ENCODE measurements at regions not wholly inside any gene's neighbourhood (a gene's known extent, or its start where the extent isn't known, plus 50 kb on each side); places are given as distances from the start of the nearest gene placed in this dataset.

DNA sequence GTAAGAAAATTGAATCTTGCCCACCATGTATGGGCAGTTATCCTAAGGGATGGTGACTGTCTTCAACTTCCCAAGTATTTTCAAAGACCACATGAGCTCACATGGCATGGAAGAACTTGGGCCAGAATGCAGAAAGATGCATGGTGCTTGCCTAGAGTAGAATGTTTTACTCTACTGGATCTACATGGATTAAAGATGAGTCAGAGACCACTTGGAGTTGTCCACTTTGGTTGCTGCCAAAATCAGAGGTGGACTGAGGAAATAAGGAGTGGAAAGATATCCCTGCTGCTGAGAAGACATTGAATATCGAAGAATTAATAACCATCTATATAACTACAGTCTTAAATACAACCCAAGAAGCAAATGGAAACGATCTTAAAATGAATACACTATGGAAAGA, 498.1 kb downstream of the NLGN4X start:
- TF ChIP-seq, protein P1, sequence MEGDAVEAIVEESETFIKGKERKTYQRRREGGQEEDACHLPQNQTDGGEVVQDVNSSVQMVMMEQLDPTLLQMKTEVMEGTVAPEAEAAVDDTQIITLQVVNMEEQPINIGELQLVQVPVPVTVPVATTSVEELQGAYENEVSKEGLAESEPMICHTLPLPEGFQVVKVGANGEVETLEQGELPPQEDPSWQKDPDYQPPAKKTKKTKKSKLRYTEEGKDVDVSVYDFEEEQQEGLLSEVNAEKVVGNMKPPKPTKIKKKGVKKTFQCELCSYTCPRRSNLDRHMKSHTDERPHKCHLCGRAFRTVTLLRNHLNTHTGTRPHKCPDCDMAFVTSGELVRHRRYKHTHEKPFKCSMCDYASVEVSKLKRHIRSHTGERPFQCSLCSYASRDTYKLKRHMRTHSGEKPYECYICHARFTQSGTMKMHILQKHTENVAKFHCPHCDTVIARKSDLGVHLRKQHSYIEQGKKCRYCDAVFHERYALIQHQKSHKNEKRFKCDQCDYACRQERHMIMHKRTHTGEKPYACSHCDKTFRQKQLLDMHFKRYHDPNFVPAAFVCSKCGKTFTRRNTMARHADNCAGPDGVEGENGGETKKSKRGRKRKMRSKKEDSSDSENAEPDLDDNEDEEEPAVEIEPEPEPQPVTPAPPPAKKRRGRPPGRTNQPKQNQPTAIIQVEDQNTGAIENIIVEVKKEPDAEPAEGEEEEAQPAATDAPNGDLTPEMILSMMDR (IDR thresholded peaks at IDR 0.05), result no peak
- Histone ChIP-seq H3K9me3 (peaks cover 2% of the 10 kb centered on the region), H3K36me3 (ENCODE audit: low read depth) (no peaks in the 10 kb centered on the region), H3K4me1 (ENCODE audit: low read depth) (no peaks in the 10 kb centered on the region), H3K4me3 (no peak overlapping the region)
- no peak for DNase-seq
- intact Hi-C loops (cut with DNase I, micrococcal nuclease), result no loop called here
- ATAC-seq, result no peak

DNA sequence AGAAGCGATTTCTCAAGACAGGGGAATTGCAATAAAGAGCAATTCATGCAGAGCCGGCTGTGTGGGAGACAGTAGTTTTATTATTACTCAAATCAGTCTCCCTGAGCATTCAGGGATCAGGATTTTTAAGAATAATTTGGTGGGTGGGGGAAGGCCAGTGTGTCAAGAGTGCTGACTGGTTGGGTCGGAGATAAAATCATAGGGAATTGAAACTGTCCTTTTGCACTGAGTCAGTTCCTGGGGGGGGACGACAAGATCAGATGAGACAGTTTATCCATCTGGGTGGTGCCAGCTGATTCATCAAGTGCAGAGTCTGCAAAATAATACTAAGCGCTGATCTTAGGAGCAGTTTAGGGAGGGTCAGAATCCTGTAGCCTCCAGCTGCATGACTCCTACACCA, 502.4 kb downstream of the NLGN4X start:
- ATAC-seq (no peak), DNase-seq (peak in 1 of 3 donors; percentile 3)
- Histone ChIP-seq H3K4me1 (ENCODE audit: low read depth) (no peaks in the 10 kb centered on the region), H3K4me3 (no peak overlapping the region), H3K9me3 (no peaks in the 10 kb centered on the region), H3K36me3 (ENCODE audit: low read depth) (no peaks in the 10 kb centered on the region)
- TF ChIP-seq, protein P1 (IDR thresholded peaks at IDR 0.05), result no peak
- intact Hi-C loops (cut with DNase I, micrococcal nuclease), result no loop called here

DNA sequence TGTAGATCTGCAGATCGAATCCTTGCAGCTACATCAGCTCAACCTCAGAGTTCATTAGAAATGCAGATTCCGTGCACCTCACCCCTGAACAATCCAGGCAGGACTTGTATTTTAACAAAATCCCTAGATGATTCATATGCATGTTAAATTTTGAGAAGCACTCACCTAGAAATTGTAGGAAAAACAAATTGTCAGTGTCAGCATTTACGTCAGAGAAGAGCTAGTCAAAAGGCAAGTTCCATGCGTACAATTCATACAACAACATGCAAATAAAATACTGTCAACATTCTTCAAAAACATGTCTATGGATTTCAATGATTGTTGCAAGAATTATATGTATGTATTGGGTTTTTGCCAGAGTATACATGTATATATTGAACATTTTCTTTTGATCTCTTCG, 504.5 kb downstream of the NLGN4X start:
- H3K4me1 ChIP-seq (ENCODE audit: low read depth), result no peaks in the 10 kb centered on the region
- H3K4me3 ChIP-seq, result no peak overlapping the region
- intact Hi-C loops (cut with DNase I, micrococcal nuclease), result no loop called here
- DNase-seq, result no peak
- TF ChIP-seq, protein P1 (IDR thresholded peaks at IDR 0.05), result no peak
- no peaks in the 10 kb centered on the region for H3K9me3 ChIP-seq
- no peak for ATAC-seq
- no peaks in the 10 kb centered on the region for H3K36me3 ChIP-seq (ENCODE audit: low read depth)

DNA sequence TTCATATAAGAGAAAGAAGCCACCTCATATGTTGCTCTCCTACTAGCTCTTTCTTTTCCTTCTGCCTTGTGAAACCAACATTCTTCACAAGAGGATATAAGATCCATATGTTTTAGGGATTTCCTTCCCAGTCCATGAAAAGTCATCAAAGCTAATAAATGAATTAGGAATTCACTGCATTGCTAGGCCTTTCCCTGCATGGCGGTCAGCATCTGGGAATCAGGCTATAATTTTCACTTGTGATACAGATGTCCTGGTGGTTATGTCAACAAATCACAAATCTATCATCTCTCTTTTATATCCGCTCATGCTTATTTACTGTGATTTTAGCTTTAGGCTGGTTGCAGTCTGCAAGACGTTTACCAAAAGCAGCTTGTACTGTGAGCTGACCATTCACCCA, 510.0 kb downstream of the NLGN4X start:
- Histone ChIP-seq H3K9me3 (no peaks in the 10 kb centered on the region), H3K4me3 (no peak overlapping the region), H3K4me1 (ENCODE audit: low read depth) (no peaks in the 10 kb centered on the region), H3K36me3 (ENCODE audit: low read depth) (no peaks in the 10 kb centered on the region)
- TF ChIP-seq, protein P1 (IDR thresholded peaks at IDR 0.05), result no peak
- no peak for DNase-seq
- no peak for ATAC-seq
- intact Hi-C loops (cut with DNase I, micrococcal nuclease), result no loop called here

DNA sequence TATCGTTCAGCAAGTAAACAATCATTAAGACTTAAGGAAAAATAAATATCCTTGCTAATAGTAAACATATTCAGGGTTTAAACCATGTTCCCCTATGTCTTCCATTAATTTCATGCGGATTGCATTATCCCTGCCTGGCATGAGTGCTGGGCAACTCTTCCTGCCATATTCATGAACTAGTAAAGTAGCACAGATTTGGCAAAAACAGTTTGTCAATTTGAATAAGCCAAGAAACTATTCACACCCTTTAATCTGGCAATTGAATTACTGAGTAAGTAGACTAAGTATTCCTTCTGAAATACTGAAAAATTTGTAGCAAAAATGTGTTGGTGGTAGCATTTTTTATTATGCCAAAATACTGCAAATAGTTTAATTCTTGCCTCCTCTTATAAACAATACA, 512.0 kb downstream of the NLGN4X start:
- no peaks in the 10 kb centered on the region for H3K9me3 ChIP-seq
- ATAC-seq (no peak), DNase-seq (no peak)
- TF ChIP-seq, protein P1 (IDR thresholded peaks at IDR 0.05), result no peak
- H3K36me3 ChIP-seq (ENCODE audit: low read depth), result no peaks in the 10 kb centered on the region
- no peaks in the 10 kb centered on the region for H3K4me1 ChIP-seq (ENCODE audit: low read depth)
- H3K4me3 ChIP-seq, result no peak overlapping the region
- intact Hi-C loops (cut with DNase I, micrococcal nuclease), result no loop called here

DNA sequence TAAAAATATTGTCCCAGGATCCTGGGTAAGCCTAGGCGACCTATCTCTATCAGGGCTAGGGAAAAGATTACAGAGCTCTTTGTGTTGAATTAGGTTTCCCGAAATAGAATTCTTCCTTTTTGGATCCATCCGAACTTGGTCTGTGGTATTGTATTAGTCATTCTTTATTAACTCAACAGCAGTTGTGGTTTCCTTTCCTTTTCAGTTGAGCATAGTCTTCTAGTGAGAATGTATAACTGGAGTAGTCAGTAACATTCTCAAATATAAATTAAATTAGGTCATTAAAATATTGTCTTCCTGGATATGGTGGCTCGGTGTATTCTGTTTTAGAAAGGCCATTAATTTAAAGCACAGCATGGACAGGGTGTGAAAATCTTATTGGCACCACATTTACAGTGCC, 520.4 kb downstream of the NLGN4X start:
- no peaks in the 10 kb centered on the region for H3K4me1 ChIP-seq (ENCODE audit: low read depth)
- no peak overlapping the region for H3K4me3 ChIP-seq
- ATAC-seq (no peak), DNase-seq (no peak)
- intact Hi-C loops (cut with DNase I, micrococcal nuclease), result no loop called here
- no peaks in the 10 kb centered on the region for H3K9me3 ChIP-seq
- TF ChIP-seq, protein P1 (IDR thresholded peaks at IDR 0.05), result no peak
- H3K36me3 ChIP-seq (ENCODE audit: low read depth), result no peaks in the 10 kb centered on the region

Data from mucosa of descending colon (tissue), 3 donors.